HFFc6 (cell line): ENCODE measurements at regions not wholly inside any gene's neighbourhood (a gene's known extent, or its start where the extent isn't known, plus 50 kb on each side); places are given as distances from the start of the nearest gene placed in this dataset.

Source experiments
- DNase-seq: peaks from one replicate; pipeline ENCODE4 v3.0.0-alpha.2; 2018
- H3K27ac Mint-ChIP-seq: 2 replicates; pipeline ENCODE4 v1.8.0; 2020; ENCODE audit warnings: mild to moderate bottlenecking, mixed read lengths
- H3K27me3 Mint-ChIP-seq: 2 replicates; pipeline ENCODE4 v1.8.0; 2021; ENCODE audit warnings: mild to moderate bottlenecking, moderate library complexity, mixed read lengths; ENCODE audit not compliant: insufficient read depth
- H3K36me3 Mint-ChIP-seq: 2 replicates; pipeline ENCODE4 v1.8.0; 2021; ENCODE audit warnings: low read depth, mixed read lengths
- H3K4me1 Mint-ChIP-seq: 2 replicates; pipeline ENCODE4 v1.8.0; 2020; ENCODE audit warnings: low read depth, mixed read lengths
- H3K4me3 Mint-ChIP-seq: 2 replicates; pipeline ENCODE4 v1.8.0; 2020; ENCODE audit warnings: mild to moderate bottlenecking, moderate library complexity, mixed read lengths
- H3K9me3 Mint-ChIP-seq: 2 replicates; pipeline ENCODE4 v1.8.0; 2020; ENCODE audit warnings: mild to moderate bottlenecking, mixed read lengths
- CTCF ChIP-seq: fragments of 200-600 bp; sonication (generic); IDR thresholded peaks from 2 replicates; pipeline ENCODE4 v1.5.0; 2021; ENCODE audit warnings: antibody characterized with exemption, mild to moderate bottlenecking

- no peak for TF ChIP-seq CTCF
- Mint-ChIP-seq H3K36me3 (no peaks in the 10 kb centered on the region), H3K27ac (no peak overlapping the region)
These were observed 223.7 kb upstream of the ADAMTS5 start for GRCh38 chr21:27190601-27191000.

GRCh38 chr21:27189870-27190269 is 223.0 kb upstream of the ADAMTS5 start:
- TF ChIP-seq CTCF: no peak
- no peak overlapping the region for H3K27ac Mint-ChIP-seq
- H3K4me1 Mint-ChIP-seq: peaks cover 22% of the 10 kb centered on the region
- no peaks in the 10 kb centered on the region for H3K36me3 Mint-ChIP-seq
- H3K4me3 Mint-ChIP-seq: no peak overlapping the region
- H3K9me3 Mint-ChIP-seq: no peaks in the 10 kb centered on the region
- H3K27me3 Mint-ChIP-seq: no peaks in the 10 kb centered on the region; the same call in 1 of the 2 replicates
- DNase-seq: no peak

More at GRCh38 chr21:27190601-27191000, 223.7 kb upstream of the ADAMTS5 start:
- Mint-ChIP-seq H3K9me3 (no peaks in the 10 kb centered on the region), H3K27me3 (no peaks in the 10 kb centered on the region; the same call in 1 of the 2 replicates), H3K4me3 (no peak overlapping the region), H3K4me1 (peaks cover 22% of the 10 kb centered on the region)
- DNase-seq: peak; percentile 33

GRCh38 chr21:27173053-27173452 is 206.2 kb upstream of the ADAMTS5 start:
- H3K4me3 Mint-ChIP-seq: no peak overlapping the region
- H3K36me3 Mint-ChIP-seq: no peaks in the 10 kb centered on the region
- no peaks in the 10 kb centered on the region for H3K27me3 Mint-ChIP-seq
- H3K27ac Mint-ChIP-seq: no peak overlapping the region
- DNase-seq: no peak
- no peak for TF ChIP-seq CTCF
- no peaks in the 10 kb centered on the region for H3K9me3 Mint-ChIP-seq
- H3K4me1 Mint-ChIP-seq: peaks cover 9% of the 10 kb centered on the region

GRCh38 chr21:27171707-27172106 is 204.8 kb upstream of the ADAMTS5 start:
- DNase-seq: peak; percentile 10
- H3K36me3 Mint-ChIP-seq: no peaks in the 10 kb centered on the region
- H3K27me3 Mint-ChIP-seq: no peaks in the 10 kb centered on the region
- no peak overlapping the region for H3K4me3 Mint-ChIP-seq
- H3K4me1 Mint-ChIP-seq: peaks cover 9% of the 10 kb centered on the region
- no peaks in the 10 kb centered on the region for H3K9me3 Mint-ChIP-seq
- TF ChIP-seq CTCF: no peak
- no peak overlapping the region for H3K27ac Mint-ChIP-seq

- DNase-seq: no peak
- H3K27ac Mint-ChIP-seq: no peak overlapping the region
- no peaks in the 10 kb centered on the region for H3K9me3 Mint-ChIP-seq
- no peak overlapping the region for H3K4me3 Mint-ChIP-seq
- H3K4me1 Mint-ChIP-seq: peaks cover 9% of the 10 kb centered on the region
- no peaks in the 10 kb centered on the region for H3K36me3 Mint-ChIP-seq
- TF ChIP-seq CTCF: no peak
- H3K27me3 Mint-ChIP-seq: no peaks in the 10 kb centered on the region; the same call in 1 of the 2 replicates
These were observed 201.2 kb upstream of the ADAMTS5 start for GRCh38 chr21:27168084-27168483.
